Hippocampal formation (tissue), 2 donors: ENCODE measurements at regions not wholly inside any gene's neighbourhood (a gene's known extent, or its start where the extent isn't known, plus 50 kb on each side); places are given as distances from the start of the nearest gene placed in this dataset.

ENCODE experiments used
- DNase-seq, 2 donors: peaks; one replicate each; lab custom pipeline; 2025; lab: John Stamatoyannopoulos, UW

GRCh38 chr1:43008115-43009060, 49.7 kb upstream of the SLC2A1 start:
- DNase-seq: no peak
